HG02938 (cell line): ENCODE measurements at regions not wholly inside any gene's neighbourhood (a gene's known extent, or its start where the extent isn't known, plus 50 kb on each side); places are given as distances from the start of the nearest gene placed in this dataset.

Experiments used
- ATAC-seq: cut with Tn5 transposase; IDR thresholded peaks from one replicate; pipeline ENCODE4 v1.9.1; 2021; ENCODE audit warnings: mild to moderate bottlenecking, moderate library complexity; ENCODE audit not compliant: unreplicated experiment

DNA sequence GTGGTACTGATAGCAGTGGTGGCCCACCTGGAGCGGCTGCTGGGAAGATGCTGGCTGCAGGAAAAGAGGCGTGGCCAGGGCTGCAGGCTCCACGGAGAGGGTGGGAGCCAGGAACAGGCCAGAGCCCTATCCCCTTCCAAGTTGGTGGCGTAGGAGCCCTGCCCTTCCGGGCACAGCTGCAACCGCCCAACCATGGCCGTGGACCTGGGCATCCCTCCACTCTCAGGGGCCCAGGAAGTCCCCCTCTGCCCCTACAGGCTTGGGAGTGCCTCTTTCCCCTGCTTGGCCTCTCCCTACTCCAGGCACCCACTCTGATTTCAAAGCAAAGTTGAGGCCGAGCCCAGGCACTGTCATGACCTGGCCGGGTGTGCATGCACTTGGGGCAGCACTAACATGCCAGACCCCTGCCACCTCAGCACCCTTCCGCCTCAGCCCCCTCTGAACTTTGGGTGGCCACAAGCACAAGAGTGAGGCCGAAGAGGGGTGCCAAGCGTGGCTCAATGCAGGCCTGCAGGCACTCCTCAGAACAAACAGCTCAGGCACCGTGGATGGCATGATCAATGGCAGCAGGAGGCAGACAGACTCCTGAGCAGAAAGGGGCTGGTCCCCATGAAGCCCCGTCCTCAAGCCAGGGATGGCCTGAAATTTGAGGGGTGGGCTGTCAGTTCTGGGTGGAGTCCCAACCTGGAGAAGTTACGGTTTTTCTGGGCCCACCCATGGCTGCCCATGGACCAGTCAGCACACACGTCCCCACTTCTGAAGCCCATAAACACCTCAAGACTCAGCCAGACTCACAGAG is 164.9 kb upstream of the PRNP start:
- ATAC-seq = no peak

- ATAC-seq = no peak
Observed at GRCh38 chr20:4519534-4519933, 166.7 kb upstream of the PRNP start.

DNA sequence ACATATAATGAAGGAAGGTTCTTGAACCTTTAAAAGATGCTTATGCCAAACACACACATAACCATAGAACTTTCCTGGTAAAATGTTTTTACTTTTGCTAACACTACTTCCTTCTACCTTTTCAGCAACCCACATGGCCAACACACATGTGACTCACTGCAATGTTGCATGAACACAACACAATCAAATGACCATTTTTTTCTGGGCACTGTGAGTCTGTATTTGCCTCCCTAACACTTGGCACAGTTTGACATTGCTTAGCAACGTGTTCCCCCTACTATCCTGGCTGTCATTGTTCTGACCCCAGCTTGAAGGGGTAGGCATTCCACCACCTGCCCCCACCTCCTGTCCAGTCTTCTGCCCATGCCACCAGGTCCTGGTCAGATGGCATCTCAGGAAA is 169.4 kb upstream of the PRNP start:
- no peak for ATAC-seq

GRCh38 chr20:4513720-4514119 is 172.5 kb upstream of the PRNP start:
- ATAC-seq = no peak

- ATAC-seq = no peak
Observed at GRCh38 chr20:4512891-4513550, 173.2 kb upstream of the PRNP start.

GRCh38 chr20:4511776-4512175 is 174.5 kb upstream of the PRNP start:
- ATAC-seq = no peak

GRCh38 chr20:4509825-4510522 is 176.3 kb upstream of the PRNP start:
- no peak for ATAC-seq

GRCh38 chr20:4508773-4509172 is 177.5 kb upstream of the PRNP start:
- no peak for ATAC-seq

- ATAC-seq = no peak
Observed at GRCh38 chr20:4507288-4507719, 179.0 kb upstream of the PRNP start.

GRCh38 chr20:4504814-4505213 is 181.4 kb upstream of the PRNP start:
- no peak for ATAC-seq

DNA sequence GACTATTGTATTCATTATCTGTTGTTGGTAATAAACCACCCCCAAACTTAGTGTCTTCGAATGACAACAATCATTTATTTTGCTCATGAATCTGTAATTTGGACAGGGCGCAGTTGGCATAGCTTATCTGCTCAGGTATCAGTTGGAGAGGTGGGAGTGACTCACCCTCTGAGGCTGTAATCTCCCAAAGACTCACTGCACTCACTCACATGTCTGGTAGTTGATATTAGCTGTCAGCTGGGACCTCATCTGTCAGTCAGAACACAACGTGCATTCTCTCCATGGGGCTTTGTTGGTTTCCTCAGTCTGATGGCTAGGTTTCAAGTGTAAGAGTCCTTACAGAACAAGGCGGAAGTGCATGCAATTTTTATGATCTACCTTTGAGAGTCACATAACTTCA is 183.5 kb upstream of the PRNP start:
- no peak for ATAC-seq

- ATAC-seq = no peak
Observed at GRCh38 chr20:4493386-4493785, 192.9 kb upstream of the PRNP start.

GRCh38 chr20:4491643-4492042 is 194.6 kb upstream of the PRNP start:
- no peak for ATAC-seq

DNA sequence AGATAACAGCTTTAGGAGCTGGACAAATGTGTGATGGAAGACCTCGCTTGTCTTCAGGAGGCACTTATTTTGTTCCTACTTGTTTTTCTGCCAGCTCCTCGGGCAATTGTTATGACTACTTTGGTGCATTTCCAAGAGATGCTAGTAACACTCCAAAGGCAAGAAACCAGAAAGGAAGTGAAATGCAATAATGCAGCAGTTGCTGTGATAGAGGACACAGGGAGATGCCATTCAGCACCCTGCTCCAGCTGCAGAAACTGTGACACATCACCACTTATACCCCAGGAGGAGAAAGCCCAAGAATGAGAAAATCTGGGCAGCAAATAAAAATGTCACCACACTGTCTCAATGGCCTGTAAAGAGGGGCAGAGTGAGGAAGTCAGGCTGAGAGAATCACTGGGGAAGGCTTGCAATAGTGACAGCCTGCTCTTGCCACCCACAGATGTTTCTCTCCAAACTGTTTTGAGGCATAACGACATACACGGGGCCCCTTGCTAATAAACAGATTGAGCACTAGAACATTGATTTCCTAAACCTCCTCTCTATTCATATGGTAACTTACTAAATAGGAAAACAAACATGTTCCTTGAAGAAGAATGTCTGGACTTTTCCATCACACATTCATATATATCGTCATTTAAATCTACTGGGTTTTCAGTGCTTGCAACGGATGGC is 195.5 kb upstream of the PRNP start:
- ATAC-seq = no peak

DNA sequence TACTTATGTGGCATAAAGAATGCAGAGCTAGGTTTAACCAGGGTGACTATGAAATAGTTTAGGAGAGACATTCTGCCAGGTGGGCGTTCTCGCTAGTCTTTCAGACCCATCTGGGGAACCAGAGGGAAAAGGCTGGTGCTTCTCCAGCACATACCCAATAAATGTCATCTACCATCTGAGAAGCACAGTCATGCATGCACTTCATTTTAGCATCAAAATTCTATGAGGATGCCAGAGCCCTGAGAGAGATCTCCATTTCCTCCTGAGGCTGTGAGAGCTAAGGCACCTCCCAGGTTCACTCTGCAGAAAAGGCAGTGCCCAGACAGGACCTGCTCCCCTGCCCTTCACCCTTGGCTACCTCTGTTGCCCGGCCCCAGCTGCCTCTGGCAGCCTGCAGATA is 196.2 kb upstream of the PRNP start:
- ATAC-seq = no peak

GRCh38 chr20:4488407-4489339 is 197.6 kb upstream of the PRNP start:
- no peak for ATAC-seq

GRCh38 chr20:4484379-4484997 is 201.8 kb upstream of the PRNP start:
- no peak for ATAC-seq

DNA sequence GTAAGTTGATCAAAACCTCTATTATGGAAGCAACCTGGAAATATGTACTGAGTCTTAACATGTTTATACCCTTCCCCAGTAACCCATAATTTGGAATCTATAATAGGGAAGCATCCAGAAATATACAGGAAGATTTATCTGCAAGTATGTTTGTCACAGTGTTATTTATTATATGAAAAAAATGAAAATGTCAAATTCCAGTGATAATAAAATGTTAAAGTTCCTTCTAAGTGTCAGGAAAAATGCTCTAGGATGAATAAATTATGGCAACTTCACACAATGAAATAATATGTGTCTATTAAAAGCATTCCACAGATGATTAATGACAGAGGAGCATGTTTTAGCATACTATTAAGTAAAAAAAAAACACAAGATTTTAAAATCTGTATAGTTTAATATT is 202.3 kb upstream of the PRNP start:
- no peak for ATAC-seq

DNA sequence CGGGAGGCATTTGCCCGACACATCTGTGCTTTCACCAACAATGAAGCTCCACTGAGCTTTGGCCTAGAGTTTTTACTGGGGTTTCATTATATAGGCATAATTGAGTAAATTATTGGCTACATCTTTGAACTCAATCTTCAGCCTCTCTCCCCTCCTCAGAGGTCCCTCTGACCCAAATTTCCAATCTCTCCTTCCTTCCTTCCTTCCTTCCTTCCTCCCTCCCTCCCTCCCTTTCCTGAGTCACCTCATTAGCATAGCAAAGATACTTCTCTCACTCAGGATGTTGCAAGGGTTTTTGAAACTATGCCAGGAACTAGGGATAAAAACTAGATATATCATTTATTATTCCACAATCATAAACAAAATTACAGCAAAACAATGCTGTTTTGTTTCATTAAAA is 202.8 kb upstream of the PRNP start:
- ATAC-seq = no peak

GRCh38 chr20:4480104-4480503 is 206.2 kb upstream of the PRNP start:
- ATAC-seq = no peak
